SK-N-SH treated with all-trans-retinoic acid at 6 μM for 48 hours (cell line): ENCODE measurements at regions not wholly inside any gene's neighbourhood (a gene's known extent, or its start where the extent isn't known, plus 50 kb on each side); places are given as distances from the start of the nearest gene placed in this dataset.

Experiments used
- ATAC-seq: fragments of 200-7000 bp; cut with Tn5 transposase; 3 replicates; pipeline ENCODE4 v1.9.1; 2020; ENCODE audit warnings: mild to moderate bottlenecking, moderate library complexity
- ARNTL ChIP-seq: fragments of 450-650 bp; formaldehyde crosslinking; IDR thresholded peaks from 2 replicates; pipeline ENCODE4 v1.5.0; 2020; ENCODE audit warnings: low read depth, mild to moderate bottlenecking, moderate library complexity, borderline replicate concordance
- BACH2 ChIP-seq: fragments of 250-450 bp; sonication (Bioruptor Pico); IDR thresholded peaks from 2 replicates; pipeline ENCODE4 v1.9.0; 2021; ENCODE audit warnings: mild to moderate bottlenecking, borderline replicate concordance
- CSDC2 ChIP-seq: fragments of 250-450 bp; sonication (Bioruptor Pico); IDR thresholded peaks from 2 replicates; pipeline ENCODE4 v1.5.0; 2020; ENCODE audit warnings: mild to moderate bottlenecking, moderate library complexity
- ESRRG ChIP-seq: fragments of 250-450 bp; sonication (Bioruptor Pico); IDR thresholded peaks from 2 replicates; pipeline ENCODE4 v1.6.1; 2021; ENCODE audit warnings: mild to moderate bottlenecking
- GLIS3 ChIP-seq: fragments of 250-450 bp; sonication (Bioruptor Pico); IDR thresholded peaks from 2 replicates; pipeline ENCODE4 v1.5.0; 2020; ENCODE audit warnings: mild to moderate bottlenecking, moderate library complexity
- OSR1 ChIP-seq: fragments of 250-450 bp; sonication (Bioruptor Pico); IDR thresholded peaks from 2 replicates; pipeline ENCODE4 v1.8.0; 2022; ENCODE audit warnings: moderate library complexity, mild to moderate bottlenecking, inconsistent platforms
- PPARA ChIP-seq: fragments of 250-450 bp; sonication (Bioruptor Pico); IDR thresholded peaks from 2 replicates; pipeline ENCODE4 v1.5.0; 2020; ENCODE audit warnings: mild to moderate bottlenecking, borderline replicate concordance
- RARB ChIP-seq: fragments of 250-450 bp; sonication (Bioruptor Pico); IDR thresholded peaks from 2 replicates; pipeline ENCODE4 v1.8.0; 2021; ENCODE audit warnings: mild to moderate bottlenecking, moderate library complexity
- SNAI2 ChIP-seq: fragments of 250-450 bp; sonication (Bioruptor Pico); IDR thresholded peaks from 2 replicates; pipeline ENCODE4 v1.5.0; 2020; ENCODE audit warnings: mild to moderate bottlenecking, moderate library complexity
- TOX ChIP-seq: fragments of 250-450 bp; sonication (Bioruptor Pico); IDR thresholded peaks from 2 replicates; pipeline ENCODE4 v1.8.0; 2021; ENCODE audit warnings: mild to moderate bottlenecking, moderate library complexity, borderline replicate concordance
- ZC3H10 ChIP-seq: fragments of 250-450 bp; sonication (Bioruptor Pico); IDR thresholded peaks from 2 replicates; pipeline ENCODE4 v1.5.1; 2021; ENCODE audit warnings: mild to moderate bottlenecking, moderate library complexity
- ZFP3 ChIP-seq: fragments of 250-450 bp; sonication (Bioruptor Pico); IDR thresholded peaks from 2 replicates; pipeline ENCODE4 v1.5.0; 2020; ENCODE audit warnings: mild to moderate bottlenecking, moderate library complexity
- ZFP30 ChIP-seq: fragments of 450-650 bp; formaldehyde crosslinking; IDR thresholded peaks from 2 replicates; pipeline ENCODE4 v1.5.0; 2022; ENCODE audit warnings: mild to moderate bottlenecking, moderate library complexity
- ZNF565 ChIP-seq: fragments of 450-650 bp; formaldehyde crosslinking; conservative IDR thresholded peaks from 2 replicates; pipeline ENCODE4 v1.5.0; 2020; ENCODE audit warnings: low read depth, mild to moderate bottlenecking, moderate library complexity
- ZNF70 ChIP-seq: fragments of 450-650 bp; formaldehyde crosslinking; IDR thresholded peaks from 2 replicates; pipeline ENCODE4 v1.5.0; 2020; ENCODE audit warnings: mild to moderate bottlenecking, moderate library complexity
- ZNF8 ChIP-seq: fragments of 450-650 bp; formaldehyde crosslinking; IDR thresholded peaks from 2 replicates; pipeline ENCODE4 v1.5.0; 2020; ENCODE audit warnings: mild to moderate bottlenecking, moderate library complexity
- TF ChIP-seq, protein P1 (sequence below): fragments of 250-450 bp; sonication (Bioruptor Pico); IDR thresholded peaks from 2 replicates; pipeline ENCODE4 v1.5.1; 2021; ENCODE audit warnings: mild to moderate bottlenecking, moderate library complexity
- TF ChIP-seq, protein P2 (sequence below): fragments of 250-450 bp; sonication (Bioruptor Pico); IDR thresholded peaks from 2 replicates; pipeline ENCODE4 v1.5.0; 2020; ENCODE audit warnings: mild to moderate bottlenecking, moderate library complexity
- TF ChIP-seq, protein P3 (sequence below): fragments of 250-450 bp; sonication (Bioruptor Pico); IDR thresholded peaks from 2 replicates; pipeline ENCODE4 v1.8.0; 2021; ENCODE audit warnings: low read depth, mild to moderate bottlenecking, moderate library complexity, borderline replicate concordance
- TF ChIP-seq, protein P4 (sequence below): fragments of 250-450 bp; sonication (Bioruptor Pico); IDR thresholded peaks from 2 replicates; pipeline ENCODE4 v1.8.0; 2020; ENCODE audit warnings: mild to moderate bottlenecking, moderate library complexity, borderline replicate concordance

DNA sequence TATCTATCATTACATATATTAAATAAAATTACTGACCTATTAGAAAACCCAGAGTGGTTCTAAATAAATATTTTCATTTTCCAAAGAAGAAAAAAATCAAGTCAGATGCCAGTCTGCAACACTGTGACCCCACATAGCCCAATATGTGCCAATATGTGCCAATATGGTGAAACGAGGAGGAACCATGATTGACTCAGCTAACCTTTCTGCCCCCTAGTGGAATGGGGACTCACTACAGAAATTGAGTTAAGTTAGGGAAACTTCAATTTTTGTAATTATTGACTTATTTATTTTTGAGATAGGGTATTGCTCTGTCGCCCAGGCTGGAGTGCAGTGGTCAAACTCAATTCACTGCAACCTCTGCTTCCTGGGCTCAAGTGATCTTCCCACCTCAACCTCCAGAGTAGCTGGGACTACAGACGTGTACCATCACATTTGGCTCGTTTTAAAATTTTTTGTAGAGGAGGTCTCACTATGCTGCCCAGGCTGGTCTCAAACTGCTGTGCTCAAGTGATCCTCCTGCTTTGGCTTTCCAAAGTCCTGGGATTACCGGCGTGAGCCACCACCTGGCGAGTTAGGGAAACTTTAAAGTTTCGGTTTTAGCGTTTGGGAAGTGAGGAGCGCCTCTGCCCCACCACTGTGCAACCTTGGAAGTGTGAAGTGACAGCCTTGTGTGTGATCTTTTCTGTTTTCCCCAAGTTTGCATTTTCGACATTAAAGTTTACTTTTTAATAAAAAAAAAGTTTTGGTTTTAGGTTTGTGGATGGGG lies 116.8 kb upstream of the SHISA3 start:
- ATAC-seq, result no peak
- TF ChIP-seq BACH2 (CRISPR knock-in tag), result no peak
- no peak for TF ChIP-seq ZNF70 (CRISPR knock-in tag)

DNA sequence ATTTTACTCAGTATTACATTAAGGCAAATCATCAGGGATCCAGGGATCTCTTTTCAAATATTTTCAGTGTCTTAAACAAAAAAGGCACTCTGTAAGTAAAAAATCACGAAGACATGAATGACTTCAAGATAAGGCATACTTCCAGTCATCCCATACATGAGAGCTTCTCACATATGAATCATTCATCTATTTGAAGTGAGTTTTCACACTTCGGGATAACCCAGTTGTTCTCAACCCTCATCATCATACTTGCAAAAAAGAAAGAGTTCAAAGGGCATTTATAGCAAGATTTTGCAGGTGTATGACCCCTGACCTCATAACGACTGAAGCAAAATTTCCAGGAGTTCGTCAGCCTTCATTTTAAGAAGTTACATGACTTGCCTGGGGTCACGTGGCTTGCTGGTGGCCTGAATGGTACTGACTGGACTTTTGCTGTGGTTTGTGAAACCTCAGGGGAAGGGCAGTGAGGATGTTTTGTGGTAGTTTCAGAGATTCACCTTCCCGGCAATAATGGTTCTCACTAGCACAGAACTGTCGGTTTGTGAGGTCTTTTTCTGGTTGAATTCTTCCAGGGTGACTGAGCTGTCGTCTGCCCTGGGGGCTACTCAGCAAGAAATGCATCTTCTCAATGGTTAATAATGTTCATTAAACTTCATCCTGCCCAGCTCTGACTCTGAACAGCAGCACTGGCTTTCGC lies 115.8 kb upstream of the SHISA3 start:
- TF ChIP-seq ZFP30 (CRISPR knock-in tag) (no peak), SNAI2 (CRISPR knock-in tag) (no peak), OSR1 (CRISPR knock-in tag) (no peak), ARNTL (CRISPR knock-in tag) (no peak), ZFP3 (CRISPR knock-in tag) (no peak)
- ATAC-seq, result peak; percentile 53

DNA sequence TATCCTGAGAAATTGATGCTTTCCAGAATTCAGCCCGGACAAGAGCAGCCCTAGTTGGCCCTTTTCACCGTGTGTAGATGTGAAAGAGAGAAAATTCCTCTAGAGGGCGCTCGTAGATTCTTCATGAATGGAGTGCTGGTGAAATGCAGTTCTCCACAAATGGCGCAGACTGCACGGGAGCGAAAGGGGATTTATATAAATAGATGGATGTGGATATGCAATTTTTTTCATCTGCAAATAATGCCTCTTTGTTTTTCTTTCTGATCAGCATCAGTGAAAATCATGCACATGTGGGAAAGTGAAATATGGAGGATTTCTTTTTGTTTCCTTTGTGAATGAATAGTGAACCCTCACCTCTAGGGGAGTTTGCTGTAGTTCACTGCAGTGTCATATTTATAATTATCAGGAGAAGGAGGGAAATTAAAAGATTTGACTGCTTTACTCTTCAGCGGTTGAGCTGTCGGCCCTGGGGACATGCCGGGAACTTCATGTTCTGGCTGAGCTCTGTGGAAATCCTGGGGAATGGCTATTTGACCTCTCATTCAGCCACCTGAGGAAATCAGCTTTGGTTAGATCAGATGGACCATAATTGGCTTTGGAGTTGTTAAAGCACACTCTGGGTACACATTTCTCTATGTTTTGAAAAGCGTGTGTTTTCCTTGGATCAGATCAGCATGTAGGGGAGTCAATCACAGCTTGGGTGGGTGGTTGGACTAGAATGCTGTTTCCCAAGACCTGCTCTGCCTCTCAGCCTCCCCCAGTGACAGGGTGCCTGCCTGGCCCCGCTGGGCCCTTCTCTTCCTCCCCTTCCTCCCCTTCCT lies 115.0 kb upstream of the SHISA3 start:
- TF ChIP-seq, protein P1, sequence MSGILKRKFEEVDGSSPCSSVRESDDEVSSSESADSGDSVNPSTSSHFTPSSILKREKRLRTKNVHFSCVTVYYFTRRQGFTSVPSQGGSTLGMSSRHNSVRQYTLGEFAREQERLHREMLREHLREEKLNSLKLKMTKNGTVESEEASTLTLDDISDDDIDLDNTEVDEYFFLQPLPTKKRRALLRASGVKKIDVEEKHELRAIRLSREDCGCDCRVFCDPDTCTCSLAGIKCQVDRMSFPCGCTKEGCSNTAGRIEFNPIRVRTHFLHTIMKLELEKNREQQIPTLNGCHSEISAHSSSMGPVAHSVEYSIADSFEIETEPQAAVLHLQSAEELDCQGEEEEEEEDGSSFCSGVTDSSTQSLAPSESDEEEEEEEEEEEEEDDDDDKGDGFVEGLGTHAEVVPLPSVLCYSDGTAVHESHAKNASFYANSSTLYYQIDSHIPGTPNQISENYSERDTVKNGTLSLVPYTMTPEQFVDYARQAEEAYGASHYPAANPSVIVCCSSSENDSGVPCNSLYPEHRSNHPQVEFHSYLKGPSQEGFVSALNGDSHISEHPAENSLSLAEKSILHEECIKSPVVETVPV (CRISPR knock-in tag), result no peak
- TF ChIP-seq RARB (CRISPR knock-in tag), result no peak
- TF ChIP-seq GLIS3, result no peak
- no peak for TF ChIP-seq PPARA
- no peak for TF ChIP-seq ESRRG (CRISPR knock-in tag)
- TF ChIP-seq, protein P2, sequence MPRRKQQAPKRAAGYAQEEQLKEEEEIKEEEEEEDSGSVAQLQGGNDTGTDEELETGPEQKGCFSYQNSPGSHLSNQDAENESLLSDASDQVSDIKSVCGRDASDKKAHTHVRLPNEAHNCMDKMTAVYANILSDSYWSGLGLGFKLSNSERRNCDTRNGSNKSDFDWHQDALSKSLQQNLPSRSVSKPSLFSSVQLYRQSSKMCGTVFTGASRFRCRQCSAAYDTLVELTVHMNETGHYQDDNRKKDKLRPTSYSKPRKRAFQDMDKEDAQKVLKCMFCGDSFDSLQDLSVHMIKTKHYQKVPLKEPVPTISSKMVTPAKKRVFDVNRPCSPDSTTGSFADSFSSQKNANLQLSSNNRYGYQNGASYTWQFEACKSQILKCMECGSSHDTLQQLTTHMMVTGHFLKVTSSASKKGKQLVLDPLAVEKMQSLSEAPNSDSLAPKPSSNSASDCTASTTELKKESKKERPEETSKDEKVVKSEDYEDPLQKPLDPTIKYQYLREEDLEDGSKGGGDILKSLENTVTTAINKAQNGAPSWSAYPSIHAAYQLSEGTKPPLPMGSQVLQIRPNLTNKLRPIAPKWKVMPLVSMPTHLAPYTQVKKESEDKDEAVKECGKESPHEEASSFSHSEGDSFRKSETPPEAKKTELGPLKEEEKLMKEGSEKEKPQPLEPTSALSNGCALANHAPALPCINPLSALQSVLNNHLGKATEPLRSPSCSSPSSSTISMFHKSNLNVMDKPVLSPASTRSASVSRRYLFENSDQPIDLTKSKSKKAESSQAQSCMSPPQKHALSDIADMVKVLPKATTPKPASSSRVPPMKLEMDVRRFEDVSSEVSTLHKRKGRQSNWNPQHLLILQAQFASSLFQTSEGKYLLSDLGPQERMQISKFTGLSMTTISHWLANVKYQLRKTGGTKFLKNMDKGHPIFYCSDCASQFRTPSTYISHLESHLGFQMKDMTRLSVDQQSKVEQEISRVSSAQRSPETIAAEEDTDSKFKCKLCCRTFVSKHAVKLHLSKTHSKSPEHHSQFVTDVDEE (CRISPR knock-in tag), result no peak
- no peak for TF ChIP-seq ZFP3 (CRISPR knock-in tag)
- no peak for TF ChIP-seq ARNTL (CRISPR knock-in tag)
- no peak for TF ChIP-seq ZNF8
- TF ChIP-seq, protein P3, sequence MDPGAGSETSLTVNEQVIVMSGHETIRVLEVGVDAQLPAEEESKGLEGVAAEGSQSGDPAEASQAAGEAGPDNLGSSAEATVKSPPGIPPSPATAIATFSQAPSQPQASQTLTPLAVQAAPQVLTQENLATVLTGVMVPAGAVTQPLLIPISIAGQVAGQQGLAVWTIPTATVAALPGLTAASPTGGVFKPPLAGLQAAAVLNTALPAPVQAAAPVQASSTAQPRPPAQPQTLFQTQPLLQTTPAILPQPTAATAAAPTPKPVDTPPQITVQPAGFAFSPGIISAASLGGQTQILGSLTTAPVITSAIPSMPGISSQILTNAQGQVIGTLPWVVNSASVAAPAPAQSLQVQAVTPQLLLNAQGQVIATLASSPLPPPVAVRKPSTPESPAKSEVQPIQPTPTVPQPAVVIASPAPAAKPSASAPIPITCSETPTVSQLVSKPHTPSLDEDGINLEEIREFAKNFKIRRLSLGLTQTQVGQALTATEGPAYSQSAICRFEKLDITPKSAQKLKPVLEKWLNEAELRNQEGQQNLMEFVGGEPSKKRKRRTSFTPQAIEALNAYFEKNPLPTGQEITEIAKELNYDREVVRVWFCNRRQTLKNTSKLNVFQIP (CRISPR knock-in tag), result no peak
- TF ChIP-seq, protein P4, sequence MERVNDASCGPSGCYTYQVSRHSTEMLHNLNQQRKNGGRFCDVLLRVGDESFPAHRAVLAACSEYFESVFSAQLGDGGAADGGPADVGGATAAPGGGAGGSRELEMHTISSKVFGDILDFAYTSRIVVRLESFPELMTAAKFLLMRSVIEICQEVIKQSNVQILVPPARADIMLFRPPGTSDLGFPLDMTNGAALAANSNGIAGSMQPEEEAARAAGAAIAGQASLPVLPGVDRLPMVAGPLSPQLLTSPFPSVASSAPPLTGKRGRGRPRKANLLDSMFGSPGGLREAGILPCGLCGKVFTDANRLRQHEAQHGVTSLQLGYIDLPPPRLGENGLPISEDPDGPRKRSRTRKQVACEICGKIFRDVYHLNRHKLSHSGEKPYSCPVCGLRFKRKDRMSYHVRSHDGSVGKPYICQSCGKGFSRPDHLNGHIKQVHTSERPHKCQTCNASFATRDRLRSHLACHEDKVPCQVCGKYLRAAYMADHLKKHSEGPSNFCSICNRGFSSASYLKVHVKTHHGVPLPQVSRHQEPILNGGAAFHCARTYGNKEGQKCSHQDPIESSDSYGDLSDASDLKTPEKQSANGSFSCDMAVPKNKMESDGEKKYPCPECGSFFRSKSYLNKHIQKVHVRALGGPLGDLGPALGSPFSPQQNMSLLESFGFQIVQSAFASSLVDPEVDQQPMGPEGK, result no peak
- TF ChIP-seq ZNF565 (CRISPR knock-in tag), result no peak
- no peak for TF ChIP-seq SNAI2 (CRISPR knock-in tag)
- no peak for TF ChIP-seq BACH2 (CRISPR knock-in tag)
- TF ChIP-seq ZC3H10 (CRISPR knock-in tag), result no peak
- no peak for TF ChIP-seq TOX (CRISPR knock-in tag)
- TF ChIP-seq CSDC2, result no peak
- TF ChIP-seq OSR1 (CRISPR knock-in tag), result no peak
- TF ChIP-seq ZFP30 (CRISPR knock-in tag), result no peak
- TF ChIP-seq, all 23 proteins: peak for 0
- peak; percentile 99 for ATAC-seq
